ENCODE measurements at regions not wholly inside any gene's neighbourhood (a gene's known extent, or its start where the extent isn't known, plus 50 kb on each side); places are given as distances from the start of the nearest gene placed in this dataset.

DNA sequence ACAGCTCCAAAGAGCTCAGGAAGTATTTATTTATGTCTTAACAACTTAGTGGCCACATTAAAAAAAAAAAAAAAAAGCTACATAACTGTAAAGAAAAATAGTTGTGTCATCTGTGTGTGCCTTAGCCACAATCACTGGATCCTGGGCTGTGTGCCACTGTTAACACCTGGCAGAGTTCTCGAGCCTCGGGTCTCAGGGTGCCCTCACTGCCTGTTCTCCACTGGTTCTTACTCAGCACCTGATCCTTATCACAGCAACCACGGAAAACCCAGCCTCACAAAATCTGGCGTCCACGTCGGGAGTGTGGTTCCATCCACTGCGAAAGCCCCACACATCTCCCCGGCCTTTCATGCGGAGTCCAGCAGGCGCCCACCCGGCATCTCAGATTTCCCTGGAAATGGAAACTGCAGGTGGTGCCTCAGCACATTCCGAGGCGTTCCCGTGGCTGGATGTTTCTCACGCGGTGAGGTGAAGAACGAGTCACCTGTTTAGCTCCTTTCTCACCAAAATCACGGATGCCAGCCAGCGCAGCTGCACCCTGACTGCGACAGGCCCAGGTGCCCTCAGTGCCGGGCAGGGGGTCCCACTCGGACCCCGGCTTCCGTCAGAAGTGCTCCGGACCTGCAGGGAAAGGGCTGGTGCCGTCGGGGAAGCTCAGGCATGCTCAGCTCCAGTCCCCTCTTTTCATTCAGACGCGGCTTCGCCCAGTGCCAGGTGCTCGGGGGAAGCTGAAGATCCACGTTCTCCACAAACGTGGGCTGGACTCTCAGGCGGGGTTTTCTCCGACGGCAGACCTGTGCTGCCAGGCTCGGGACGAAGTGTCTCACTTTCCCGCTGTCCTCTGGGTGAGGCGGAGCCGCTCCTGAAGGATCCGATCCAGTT is 198.7 kb upstream of the SALL3 start:
- no peaks in the 10 kb centered on the region for H3K4me1 ChIP-seq (ENCODE audit: control insufficient read depth in 2 of 2, insufficient read depth in 2 of 2, low read length in 2 of 2)
- H3K9me3 ChIP-seq (ENCODE audit: control insufficient read depth in 2 of 2, insufficient read depth in 1 of 2, low read length in 1 of 2) = no peaks in the 10 kb centered on the region
- DNase-seq (ENCODE audit: low read depth in 6 of 9, low spot score in 9 of 9) = no peak
- no peak overlapping the region for H3K4me3 ChIP-seq (ENCODE audit: low read length in 2 of 2)
- no peaks in the 10 kb centered on the region for H3K36me3 ChIP-seq (ENCODE audit: control insufficient read depth in 2 of 2, insufficient read depth in 2 of 2, low read length in 1 of 2)
- 89% methylated on average over 42 of the region's 42 CpGs for WGBS
- H3K27me3 ChIP-seq (ENCODE audit: control insufficient read depth in 2 of 2, insufficient read depth in 1 of 2, low read length in 1 of 2) = no peaks in the 10 kb centered on the region
- no peak overlapping the region for H3K27ac ChIP-seq (ENCODE audit: low read depth in 1 of 2, low read length in 1 of 2)

DNA sequence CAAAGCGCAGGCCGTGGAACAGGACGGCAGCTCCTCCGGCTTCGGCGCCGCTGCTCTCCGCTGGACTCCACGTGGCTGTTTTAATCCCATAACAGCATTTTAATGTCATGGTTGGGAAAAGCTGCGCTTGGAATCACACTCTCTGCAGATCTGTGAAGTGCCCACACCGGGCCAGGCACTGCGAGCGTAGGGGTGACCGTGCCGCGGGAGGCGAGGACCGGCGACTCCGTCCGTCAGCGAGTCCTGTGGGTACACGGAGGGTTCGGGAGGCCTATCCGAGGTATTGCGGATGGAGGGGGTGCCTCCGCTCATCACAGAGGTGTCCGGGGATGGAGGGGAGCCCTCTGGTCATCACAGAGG is 198.0 kb upstream of the SALL3 start:
- no peak overlapping the region for H3K27ac ChIP-seq (ENCODE audit: low read depth in 1 of 2, low read length in 1 of 2)
- H3K9me3 ChIP-seq (ENCODE audit: control insufficient read depth in 2 of 2, insufficient read depth in 1 of 2, low read length in 1 of 2) = no peaks in the 10 kb centered on the region
- no peaks in the 10 kb centered on the region for H3K36me3 ChIP-seq (ENCODE audit: control insufficient read depth in 2 of 2, insufficient read depth in 2 of 2, low read length in 1 of 2)
- H3K27me3 ChIP-seq (ENCODE audit: control insufficient read depth in 2 of 2, insufficient read depth in 1 of 2, low read length in 1 of 2) = no peaks in the 10 kb centered on the region
- 94% methylated on average over 28 of the region's 28 CpGs for WGBS
- DNase-seq (ENCODE audit: low read depth in 6 of 9, low spot score in 9 of 9) = no peak
- H3K4me1 ChIP-seq (ENCODE audit: control insufficient read depth in 2 of 2, insufficient read depth in 2 of 2, low read length in 2 of 2) = no peaks in the 10 kb centered on the region
- H3K4me3 ChIP-seq (ENCODE audit: low read length in 2 of 2) = no peak overlapping the region

- H3K4me1 ChIP-seq (ENCODE audit: control insufficient read depth in 2 of 2, insufficient read depth in 2 of 2, low read length in 2 of 2) = no peaks in the 10 kb centered on the region
- no peaks in the 10 kb centered on the region for H3K27me3 ChIP-seq (ENCODE audit: control insufficient read depth in 2 of 2, insufficient read depth in 1 of 2, low read length in 1 of 2)
- DNase-seq (ENCODE audit: low read depth in 6 of 9, low spot score in 9 of 9) = no peak
- no peaks in the 10 kb centered on the region for H3K9me3 ChIP-seq (ENCODE audit: control insufficient read depth in 2 of 2, insufficient read depth in 1 of 2, low read length in 1 of 2)
- H3K27ac ChIP-seq (ENCODE audit: low read depth in 1 of 2, low read length in 1 of 2) = no peak overlapping the region
- 87% methylated on average over 21 of the region's 21 CpGs for WGBS
- no peak overlapping the region for H3K4me3 ChIP-seq (ENCODE audit: low read length in 2 of 2)
- no peaks in the 10 kb centered on the region for H3K36me3 ChIP-seq (ENCODE audit: control insufficient read depth in 2 of 2, insufficient read depth in 2 of 2, low read length in 1 of 2)
Observed at GRCh38 chr18:78782951-78783563, 196.6 kb upstream of the SALL3 start.

DNA sequence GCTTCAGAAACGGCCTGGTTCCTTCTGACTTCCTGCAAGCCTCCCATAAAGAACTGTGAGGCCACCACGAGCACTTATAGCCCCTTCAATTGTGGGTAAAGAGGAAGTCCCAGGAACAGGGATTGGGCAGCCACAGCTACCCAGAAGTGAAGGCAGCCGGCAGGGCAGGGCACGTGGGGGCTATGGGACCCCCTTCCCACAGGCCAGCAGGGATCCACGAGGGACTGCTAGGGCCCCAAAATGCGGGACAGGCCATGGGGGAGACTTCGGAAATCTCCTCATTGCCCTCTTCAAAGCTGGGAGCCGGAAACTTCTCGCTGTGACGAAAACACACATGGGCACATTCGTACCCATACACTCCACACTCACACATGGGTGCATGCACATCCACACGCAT is 196.1 kb upstream of the SALL3 start:
- H3K27me3 ChIP-seq (ENCODE audit: control insufficient read depth in 2 of 2, insufficient read depth in 1 of 2, low read length in 1 of 2) = no peaks in the 10 kb centered on the region
- no peaks in the 10 kb centered on the region for H3K4me1 ChIP-seq (ENCODE audit: control insufficient read depth in 2 of 2, insufficient read depth in 2 of 2, low read length in 2 of 2)
- H3K36me3 ChIP-seq (ENCODE audit: control insufficient read depth in 2 of 2, insufficient read depth in 2 of 2, low read length in 1 of 2) = no peaks in the 10 kb centered on the region
- no peak overlapping the region for H3K4me3 ChIP-seq (ENCODE audit: low read length in 2 of 2)
- 61% methylated on average over 12 of the region's 12 CpGs for WGBS
- DNase-seq (ENCODE audit: low read depth in 6 of 9, low spot score in 9 of 9) = no peak
- H3K27ac ChIP-seq (ENCODE audit: low read depth in 1 of 2, low read length in 1 of 2) = no peak overlapping the region
- H3K9me3 ChIP-seq (ENCODE audit: control insufficient read depth in 2 of 2, insufficient read depth in 1 of 2, low read length in 1 of 2) = no peaks in the 10 kb centered on the region

- Histone ChIP-seq H3K27ac (ENCODE audit: low read depth in 1 of 2, low read length in 1 of 2) (no peak overlapping the region), H3K4me1 (ENCODE audit: control insufficient read depth in 2 of 2, insufficient read depth in 2 of 2, low read length in 2 of 2) (no peaks in the 10 kb centered on the region), H3K27me3 (ENCODE audit: control insufficient read depth in 2 of 2, insufficient read depth in 1 of 2, low read length in 1 of 2) (no peaks in the 10 kb centered on the region), H3K9me3 (ENCODE audit: control insufficient read depth in 2 of 2, insufficient read depth in 1 of 2, low read length in 1 of 2) (no peaks in the 10 kb centered on the region), H3K4me3 (ENCODE audit: low read length in 2 of 2) (no peak overlapping the region), H3K36me3 (ENCODE audit: control insufficient read depth in 2 of 2, insufficient read depth in 2 of 2, low read length in 1 of 2) (no peaks in the 10 kb centered on the region)
- WGBS = 96% methylated on average over 5 of the region's 5 CpGs
- DNase-seq (ENCODE audit: low read depth in 6 of 9, low spot score in 9 of 9) = no peak
Observed at GRCh38 chr18:78784861-78785260, 194.8 kb upstream of the SALL3 start.

DNA sequence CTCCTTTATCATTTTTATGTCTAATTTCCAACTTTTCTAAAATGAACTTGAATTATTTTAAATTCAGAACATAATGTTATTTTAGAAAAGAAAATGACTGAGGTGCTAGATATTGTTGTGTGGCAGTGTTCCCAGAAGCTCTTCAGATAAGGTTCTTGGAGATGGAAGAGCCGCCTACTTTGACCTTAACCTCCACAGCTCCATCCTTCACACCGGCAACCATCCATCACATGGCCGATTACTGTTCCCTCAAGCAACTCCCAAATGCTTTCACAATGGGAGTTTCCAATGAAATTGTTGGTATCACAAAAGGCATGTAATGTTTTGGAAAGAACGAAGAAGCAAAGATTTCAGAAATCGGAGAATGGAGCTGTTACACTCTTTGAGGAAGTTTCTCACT is 193.9 kb upstream of the SALL3 start:
- Histone ChIP-seq H3K27ac (ENCODE audit: low read depth in 1 of 2, low read length in 1 of 2) (no peak overlapping the region), H3K36me3 (ENCODE audit: control insufficient read depth in 2 of 2, insufficient read depth in 2 of 2, low read length in 1 of 2) (no peaks in the 10 kb centered on the region), H3K4me1 (ENCODE audit: control insufficient read depth in 2 of 2, insufficient read depth in 2 of 2, low read length in 2 of 2) (no peaks in the 10 kb centered on the region), H3K27me3 (ENCODE audit: control insufficient read depth in 2 of 2, insufficient read depth in 1 of 2, low read length in 1 of 2) (no peaks in the 10 kb centered on the region), H3K4me3 (ENCODE audit: low read length in 2 of 2) (no peak overlapping the region), H3K9me3 (ENCODE audit: control insufficient read depth in 2 of 2, insufficient read depth in 1 of 2, low read length in 1 of 2) (no peaks in the 10 kb centered on the region)
- 94% methylated on average over 5 of the region's 5 CpGs for WGBS
- no peak for DNase-seq (ENCODE audit: low read depth in 6 of 9, low spot score in 9 of 9)

DNA sequence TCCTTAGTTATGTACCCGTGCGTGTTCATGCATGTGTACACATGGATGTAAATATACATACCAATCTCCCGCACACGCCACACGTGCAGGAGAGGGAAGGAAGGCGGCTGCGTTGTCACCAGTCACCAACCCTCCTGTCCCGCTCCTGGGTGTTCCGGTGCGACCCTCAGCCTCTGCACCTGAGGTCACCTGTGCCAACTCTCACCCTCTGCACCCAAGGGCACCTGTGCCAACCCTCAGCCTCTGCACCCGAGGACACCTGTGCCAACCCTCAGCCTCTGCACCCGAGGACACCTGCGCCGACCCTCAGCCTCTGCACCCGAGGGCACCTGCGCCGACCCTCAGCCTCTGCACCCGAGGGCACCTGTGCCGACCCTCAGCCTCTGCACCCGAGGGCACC is 192.8 kb upstream of the SALL3 start:
- Histone ChIP-seq H3K36me3 (ENCODE audit: control insufficient read depth in 2 of 2, insufficient read depth in 2 of 2, low read length in 1 of 2) (no peaks in the 10 kb centered on the region), H3K4me1 (ENCODE audit: control insufficient read depth in 2 of 2, insufficient read depth in 2 of 2, low read length in 2 of 2) (no peaks in the 10 kb centered on the region), H3K4me3 (ENCODE audit: low read length in 2 of 2) (no peak overlapping the region), H3K27me3 (ENCODE audit: control insufficient read depth in 2 of 2, insufficient read depth in 1 of 2, low read length in 1 of 2) (no peaks in the 10 kb centered on the region), H3K27ac (ENCODE audit: low read depth in 1 of 2, low read length in 1 of 2) (no peak overlapping the region), H3K9me3 (ENCODE audit: control insufficient read depth in 2 of 2, insufficient read depth in 1 of 2, low read length in 1 of 2) (no peaks in the 10 kb centered on the region)
- 94% methylated on average over 19 of the region's 20 CpGs for WGBS
- DNase-seq (ENCODE audit: low read depth in 6 of 9, low spot score in 9 of 9) = no peak

GRCh38 chr18:78787751-78788150 is 191.9 kb upstream of the SALL3 start:
- H3K4me1 ChIP-seq (ENCODE audit: control insufficient read depth in 2 of 2, insufficient read depth in 2 of 2, low read length in 2 of 2) = no peaks in the 10 kb centered on the region
- no peak for DNase-seq (ENCODE audit: low read depth in 6 of 9, low spot score in 9 of 9)
- H3K9me3 ChIP-seq (ENCODE audit: control insufficient read depth in 2 of 2, insufficient read depth in 1 of 2, low read length in 1 of 2) = no peaks in the 10 kb centered on the region
- H3K27ac ChIP-seq (ENCODE audit: low read depth in 1 of 2, low read length in 1 of 2) = no peak overlapping the region
- H3K4me3 ChIP-seq (ENCODE audit: low read length in 2 of 2) = no peak overlapping the region
- H3K27me3 ChIP-seq (ENCODE audit: control insufficient read depth in 2 of 2, insufficient read depth in 1 of 2, low read length in 1 of 2) = no peaks in the 10 kb centered on the region
- 82% methylated on average over 8 of the region's 8 CpGs for WGBS
- no peaks in the 10 kb centered on the region for H3K36me3 ChIP-seq (ENCODE audit: control insufficient read depth in 2 of 2, insufficient read depth in 2 of 2, low read length in 1 of 2)

DNA sequence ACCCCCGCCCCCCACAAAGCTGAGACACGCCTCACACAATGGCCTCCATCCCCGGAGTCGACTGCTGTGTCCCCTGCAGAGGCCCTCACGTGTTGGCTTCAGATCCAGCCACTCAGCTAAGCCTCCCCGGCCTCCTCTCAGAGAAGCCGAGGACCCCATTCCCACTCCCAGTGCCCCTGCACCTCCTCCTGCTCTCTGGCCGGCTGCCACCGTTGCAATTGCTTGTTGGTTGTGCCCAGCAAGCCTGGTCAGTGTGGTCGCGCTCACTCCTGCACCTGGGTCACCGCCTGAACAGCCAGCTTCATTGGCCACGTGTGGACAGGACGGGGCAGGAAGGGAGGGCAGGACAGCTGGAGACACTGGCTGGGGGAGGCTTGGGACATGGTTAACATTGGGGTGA is 191.5 kb upstream of the SALL3 start:
- Histone ChIP-seq H3K9me3 (ENCODE audit: control insufficient read depth in 2 of 2, insufficient read depth in 1 of 2, low read length in 1 of 2) (no peaks in the 10 kb centered on the region), H3K27me3 (ENCODE audit: control insufficient read depth in 2 of 2, insufficient read depth in 1 of 2, low read length in 1 of 2) (no peaks in the 10 kb centered on the region), H3K36me3 (ENCODE audit: control insufficient read depth in 2 of 2, insufficient read depth in 2 of 2, low read length in 1 of 2) (no peaks in the 10 kb centered on the region), H3K4me3 (ENCODE audit: low read length in 2 of 2) (no peak overlapping the region), H3K27ac (ENCODE audit: low read depth in 1 of 2, low read length in 1 of 2) (no peak overlapping the region), H3K4me1 (ENCODE audit: control insufficient read depth in 2 of 2, insufficient read depth in 2 of 2, low read length in 2 of 2) (no peaks in the 10 kb centered on the region)
- 90% methylated on average over 14 of the region's 14 CpGs for WGBS
- no peak for DNase-seq (ENCODE audit: low read depth in 6 of 9, low spot score in 9 of 9)

All from thymus (tissue), 11 donors.